HG02981 (cell line): ENCODE measurements at regions not wholly inside any gene's neighbourhood (a gene's known extent, or its start where the extent isn't known, plus 50 kb on each side); places are given as distances from the start of the nearest gene placed in this dataset.

ENCODE experiments used
- ATAC-seq: cut with Tn5 transposase; IDR thresholded peaks from one replicate; pipeline ENCODE4 v1.9.1; 2021; ENCODE audit warnings: mild to moderate bottlenecking, moderate library complexity; ENCODE audit not compliant: unreplicated experiment

DNA sequence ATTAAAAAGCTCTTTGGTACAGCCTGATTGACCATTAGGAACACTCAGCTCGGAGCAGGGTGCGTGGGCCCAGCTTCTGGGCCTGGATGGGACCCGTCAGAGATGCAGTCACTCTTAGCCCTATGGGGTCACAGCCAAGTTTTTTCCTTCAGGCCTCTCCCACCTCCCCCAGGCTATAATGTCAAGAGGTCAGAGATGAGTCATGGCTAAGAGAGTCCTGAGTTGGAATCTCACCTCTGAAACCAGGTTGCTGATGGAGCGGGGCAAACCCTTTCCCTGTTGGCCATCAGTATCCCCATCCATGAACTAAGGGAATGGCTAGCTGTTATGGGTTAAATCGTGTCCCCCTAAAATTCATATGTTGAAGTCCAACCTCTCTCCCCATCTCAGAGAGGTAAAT, 195.9 kb upstream of the POU3F1 start:
- no peak for ATAC-seq

DNA sequence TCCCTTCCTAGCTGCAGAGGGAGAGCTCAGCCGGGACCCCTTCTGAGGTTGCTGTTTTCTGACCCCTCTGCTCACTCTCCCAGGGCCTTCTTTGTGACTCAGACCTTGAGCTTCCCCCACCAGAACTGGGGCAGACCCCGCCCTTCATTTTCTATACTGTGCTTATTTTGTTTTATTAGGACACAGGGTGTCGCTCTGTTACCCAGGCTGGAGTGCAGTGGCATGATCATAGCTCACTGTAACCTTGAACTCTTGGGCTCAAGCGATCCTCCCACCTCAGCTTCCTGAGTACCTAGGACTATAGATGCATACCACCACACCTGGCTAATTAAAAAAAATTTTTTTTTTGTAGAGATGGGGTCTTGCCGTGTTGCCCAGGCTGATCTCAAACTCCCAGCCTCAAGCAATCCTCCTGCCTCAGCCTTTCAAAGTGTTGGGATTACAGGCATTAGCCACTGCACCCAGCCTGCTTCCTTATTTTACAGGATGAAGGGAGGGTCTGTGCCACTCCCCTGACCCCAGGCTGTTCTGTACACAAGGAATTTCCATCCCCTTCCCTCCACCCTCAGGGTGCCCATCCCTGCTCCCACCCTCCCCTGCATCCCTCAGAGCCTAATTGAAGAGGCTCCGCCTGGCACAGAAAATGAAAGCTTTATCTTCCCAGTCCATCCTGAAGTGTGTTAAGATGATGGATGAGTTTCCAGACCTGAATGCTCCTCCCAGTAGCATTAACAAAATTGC, 195.2 kb upstream of the POU3F1 start:
- no peak for ATAC-seq

DNA sequence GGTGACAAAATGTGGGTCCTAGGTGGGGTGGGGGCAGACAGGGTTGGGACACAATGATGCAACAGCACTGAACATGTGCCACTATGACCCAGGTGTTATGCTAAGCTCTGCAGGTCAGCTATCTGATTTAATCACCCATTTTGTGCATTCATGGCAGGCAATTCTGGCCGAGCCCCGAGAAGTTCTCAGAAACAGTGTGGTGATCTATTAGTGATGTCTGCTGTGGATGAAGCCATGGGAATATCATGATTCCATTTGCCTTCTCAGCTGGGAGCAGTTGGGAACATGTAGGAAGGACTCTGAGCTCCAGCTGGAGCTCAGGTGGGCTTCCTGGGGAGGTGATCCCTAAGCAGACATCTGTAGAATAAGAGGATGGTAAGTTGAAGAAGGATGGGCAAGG, 194.0 kb upstream of the POU3F1 start:
- ATAC-seq, result no peak

DNA sequence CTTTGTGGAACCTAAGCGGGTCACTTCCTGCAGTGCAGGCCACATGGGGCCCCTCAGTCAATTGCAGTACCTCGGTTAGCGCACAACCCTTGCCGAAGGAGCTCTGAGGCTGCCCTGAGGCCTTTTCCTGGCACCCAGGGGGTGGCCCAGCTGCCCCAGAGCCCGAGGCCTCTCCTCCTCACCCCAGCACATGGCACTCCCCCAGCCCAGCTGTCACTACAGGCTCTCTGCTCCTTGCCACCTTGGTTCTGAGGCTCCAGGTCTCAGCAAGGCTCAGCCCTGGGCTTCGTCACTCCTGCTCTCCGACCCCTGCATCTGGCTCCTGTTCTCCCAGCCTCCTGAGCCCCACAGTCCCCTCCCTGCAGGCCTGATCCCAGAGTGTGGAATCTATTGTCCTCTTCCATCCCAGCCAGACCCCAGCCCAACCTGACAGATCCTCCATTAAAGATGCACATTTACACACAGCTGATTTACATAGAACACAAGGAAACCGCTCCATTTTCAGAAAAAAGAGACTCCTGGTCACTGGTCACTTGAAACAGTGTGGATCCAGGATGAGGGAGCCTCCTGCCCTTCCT, 192.8 kb upstream of the POU3F1 start:
- no peak for ATAC-seq

- ATAC-seq, result no peak
Measured at GRCh38 chr1:38238294-38238693, 191.7 kb upstream of the POU3F1 start.

DNA sequence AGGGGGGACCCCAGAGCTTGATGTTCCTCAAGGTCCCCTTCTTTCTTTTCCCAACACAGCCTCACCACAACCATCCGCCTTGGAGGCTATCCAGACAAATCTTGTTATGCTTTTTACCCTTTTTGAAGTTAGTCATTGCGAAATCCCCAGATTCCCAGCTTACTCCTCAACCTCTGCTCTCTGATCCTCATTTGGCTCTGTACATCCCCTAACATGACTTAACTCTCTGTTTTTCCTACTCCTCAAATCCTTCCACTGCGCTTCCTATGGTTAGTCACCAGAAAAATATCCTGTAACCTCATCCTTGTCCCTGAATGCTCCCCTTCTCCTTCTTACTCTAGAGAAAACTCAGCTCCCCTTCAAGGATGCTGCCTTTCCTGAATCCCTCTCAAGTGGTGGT, 189.1 kb upstream of the POU3F1 start:
- ATAC-seq, result no peak

DNA sequence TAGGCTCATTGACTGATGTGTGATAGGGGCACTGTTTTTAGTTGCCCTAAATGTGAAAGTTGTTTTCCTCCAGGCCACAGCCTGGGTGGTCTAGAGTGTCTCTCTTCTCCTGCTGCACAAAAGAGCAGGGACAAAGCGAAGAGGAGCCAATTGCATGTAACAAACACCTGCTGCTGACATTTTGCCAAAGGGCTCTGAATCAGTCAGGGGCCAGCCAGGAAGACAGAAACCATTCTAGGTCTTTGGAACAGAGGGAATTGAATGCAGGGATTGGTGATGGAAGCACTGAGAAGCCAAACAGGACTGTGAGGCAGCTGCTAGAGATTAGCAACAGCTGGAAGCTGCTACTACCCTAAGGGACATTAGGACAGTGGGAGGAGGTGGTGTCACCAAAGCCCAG, 185.3 kb upstream of the POU3F1 start:
- no peak for ATAC-seq

DNA sequence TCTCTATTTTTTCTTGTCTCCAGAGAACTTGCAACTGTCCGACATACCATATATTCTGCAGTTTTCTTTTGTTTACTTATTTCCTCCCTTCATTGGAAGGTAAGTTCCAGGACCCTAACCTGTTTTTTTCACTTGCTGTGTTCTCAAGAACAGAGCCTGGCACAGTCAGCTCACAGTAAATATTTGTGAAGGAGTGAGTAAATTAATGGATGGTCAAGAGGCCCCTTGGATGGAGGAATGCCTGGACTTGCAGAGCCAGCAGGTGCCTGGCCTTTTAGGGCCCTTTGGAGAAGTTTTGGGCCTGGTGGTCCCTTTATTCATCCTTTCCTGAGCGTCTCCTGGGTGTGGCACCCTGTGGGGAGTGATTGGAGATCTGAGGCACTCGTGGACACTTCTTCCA, 182.1 kb upstream of the POU3F1 start:
- no peak for ATAC-seq

GRCh38 chr1:38225745-38226144, 179.2 kb upstream of the POU3F1 start:
- no peak for ATAC-seq

GRCh38 chr1:38223391-38223790, 176.8 kb upstream of the POU3F1 start:
- no peak for ATAC-seq

DNA sequence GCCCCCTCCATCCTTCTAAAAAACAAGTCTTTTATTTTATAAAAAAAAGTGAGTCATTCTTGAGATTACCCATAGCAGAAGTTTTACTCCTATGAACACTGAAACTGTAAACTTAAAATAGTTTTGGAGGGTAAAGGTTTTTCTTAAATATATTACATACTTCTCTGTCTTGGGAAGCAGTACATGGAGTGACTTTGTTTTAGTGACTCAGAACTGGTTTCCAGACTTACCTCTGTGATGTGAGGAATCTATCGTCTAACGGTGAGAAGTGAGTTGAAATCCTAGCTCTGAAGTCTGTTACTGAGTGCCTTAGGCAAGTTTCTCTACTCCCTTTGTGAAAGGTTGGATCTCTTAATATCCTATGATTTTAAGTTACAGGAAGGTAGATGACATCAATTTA, 176.3 kb upstream of the POU3F1 start:
- ATAC-seq, result no peak

- ATAC-seq, result no peak
Measured at GRCh38 chr1:38221006-38221649, 174.5 kb upstream of the POU3F1 start.

DNA sequence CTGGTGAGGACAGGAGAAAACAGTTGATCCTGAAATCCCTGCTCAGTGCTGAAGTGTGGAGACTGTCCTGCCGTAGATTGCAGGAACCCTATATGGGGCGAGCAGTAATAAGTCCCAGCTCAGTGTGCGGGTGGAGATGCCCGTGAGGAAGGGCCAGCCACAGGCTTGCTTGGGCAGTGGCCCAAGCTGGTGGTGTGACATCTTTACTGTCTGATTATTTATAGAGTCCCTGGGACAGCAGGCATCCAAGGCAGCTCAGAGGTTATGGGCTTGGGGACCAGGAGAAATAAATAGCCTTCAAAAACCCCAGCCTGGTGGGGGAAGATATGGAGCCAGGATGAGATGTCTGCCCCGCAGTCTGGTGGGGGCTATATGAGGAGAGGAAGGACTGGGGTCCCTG, 170.7 kb upstream of the POU3F1 start:
- ATAC-seq, result no peak

DNA sequence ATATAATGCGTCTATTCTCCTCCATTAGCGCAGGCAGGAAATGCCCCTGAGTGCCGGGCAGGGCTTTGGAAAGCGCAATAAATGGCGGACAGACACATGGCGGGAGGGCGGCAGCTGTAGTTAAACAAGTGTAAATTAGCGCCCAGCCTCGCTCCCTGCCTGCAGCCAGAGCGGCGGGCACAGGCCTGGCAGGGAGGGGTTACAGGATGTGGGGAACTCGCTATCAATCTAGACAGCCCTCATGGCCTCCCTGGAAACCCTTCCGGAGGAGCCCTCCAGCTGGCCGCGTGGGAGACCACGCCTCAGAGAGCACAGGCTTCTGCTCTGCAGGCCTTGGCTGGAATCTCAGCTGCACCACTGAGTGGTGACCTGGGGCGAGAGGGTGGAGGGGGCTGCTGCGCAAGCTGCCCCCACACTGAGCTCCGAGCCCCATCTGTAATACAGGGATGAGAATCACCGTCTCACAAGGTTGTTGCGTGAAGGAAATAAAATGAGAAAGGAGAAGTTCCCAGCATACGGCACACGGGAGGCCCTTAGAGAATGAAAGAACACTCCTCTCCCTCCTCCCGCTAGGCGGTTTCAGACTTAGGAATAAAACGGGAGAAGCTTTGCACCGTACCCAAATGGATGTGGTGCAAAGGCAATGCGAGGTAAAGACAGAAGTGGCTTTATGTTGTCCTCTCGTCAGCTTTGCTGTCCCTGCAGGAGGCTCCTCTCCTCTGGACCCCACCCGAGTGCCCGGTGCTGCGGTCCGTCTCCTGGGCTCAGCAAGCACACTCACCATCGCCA, 167.2 kb upstream of the POU3F1 start:
- ATAC-seq, result no peak

- ATAC-seq, result no peak
Measured at GRCh38 chr1:38210895-38211177, 164.2 kb upstream of the POU3F1 start.

GRCh38 chr1:38210021-38210894, 163.7 kb upstream of the POU3F1 start:
- no peak for ATAC-seq

GRCh38 chr1:38208716-38209632, 162.4 kb upstream of the POU3F1 start:
- ATAC-seq, result no peak

- no peak for ATAC-seq
Measured at GRCh38 chr1:38207906-38208305, 161.3 kb upstream of the POU3F1 start.

DNA sequence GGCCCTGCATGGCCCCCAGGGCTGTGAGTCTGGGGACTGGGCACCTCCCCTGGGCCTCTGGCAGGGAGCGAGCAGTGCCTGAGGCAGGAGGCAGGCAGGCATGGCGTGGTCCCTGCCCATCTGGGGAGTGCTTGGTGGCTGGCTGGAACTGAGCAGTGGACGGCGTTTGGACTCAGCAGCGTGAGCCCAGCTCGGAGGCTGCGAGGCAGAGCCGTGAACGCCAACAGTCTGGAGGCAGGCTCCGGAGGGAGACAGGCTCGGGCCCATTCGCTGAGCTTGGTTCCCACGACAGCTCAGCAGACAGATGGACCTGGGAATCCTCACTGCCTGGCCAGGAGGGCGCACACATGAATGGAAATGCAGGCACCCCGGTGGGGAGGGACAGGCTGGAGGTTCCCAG, 160.7 kb upstream of the POU3F1 start:
- no peak for ATAC-seq

DNA sequence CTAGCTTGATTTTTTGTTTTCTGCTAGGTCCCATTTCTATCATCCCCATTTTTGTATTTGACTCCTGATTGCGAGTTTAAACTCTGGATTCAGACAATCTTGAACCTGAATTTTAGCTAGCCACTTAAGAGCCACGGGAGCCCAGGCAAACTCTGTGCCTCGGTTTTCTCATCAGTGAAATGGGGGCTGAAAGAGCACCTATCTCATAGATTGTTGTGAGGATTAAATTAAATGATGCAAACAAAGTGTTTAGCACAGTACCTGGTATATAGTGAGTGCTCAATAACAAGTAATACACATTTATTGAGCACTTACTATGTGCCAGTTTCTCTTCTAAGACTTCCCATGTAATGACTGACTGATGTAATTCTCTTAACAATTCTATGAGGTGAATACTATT, 158.1 kb upstream of the POU3F1 start:
- ATAC-seq, result no peak
